BLaER1 treated with 17β-estradiol and CSF1 and Interleukin-3, amounts not matched to agents 10 nM and 100 nM (cell line): ENCODE measurements at regions not wholly inside any gene's neighbourhood (a gene's known extent, or its start where the extent isn't known, plus 50 kb on each side); places are given as distances from the start of the nearest gene placed in this dataset.

Source experiments
- H3K27ac ChIP-seq, 11 experiments: shearing (Covaris generic); formaldehyde crosslinking; 2 replicates each; pipeline ENCODE4 v1.8.1; 2022
- H3K27me3 ChIP-seq, 11 experiments: shearing (Covaris generic); formaldehyde crosslinking; 2 replicates each; pipeline ENCODE4 v1.8.1; 2022
- H3K36me3 ChIP-seq, 11 experiments: shearing (Covaris generic); formaldehyde crosslinking; 2 replicates each; pipeline ENCODE4 v1.8.1; 2022
- H3K4me1 ChIP-seq, 10 experiments: shearing (Covaris generic); formaldehyde crosslinking; 2 replicates each; pipeline ENCODE4 v1.8.1; 2022
- H3K4me2 ChIP-seq, 11 experiments: shearing (Covaris generic); formaldehyde crosslinking; 2 replicates each; pipeline ENCODE4 v1.8.1; 2022
- H3K4me3 ChIP-seq, 10 experiments: shearing (Covaris generic); formaldehyde crosslinking; 2 replicates each; pipeline ENCODE4 v1.8.1; 2022
- H3K9ac ChIP-seq, 11 experiments: shearing (Covaris generic); formaldehyde crosslinking; 2 replicates each; pipeline ENCODE4 v1.8.1; 2022
- H3K9me3 ChIP-seq, 11 experiments: shearing (Covaris generic); formaldehyde crosslinking; replicated peaks in 1 of 11; 2 replicates each; pipeline ENCODE4 v1.8.1; 2022
- H4K20me1 ChIP-seq, 11 experiments: shearing (Covaris generic); formaldehyde crosslinking; 2 replicates each; pipeline ENCODE4 v1.8.1; 2022
- Cebpa-rat ChIP-seq, 11 experiments: shearing (Covaris generic); IDR thresholded peaks; 2 replicates each; pipeline ENCODE4 v1.8.1; 2022

GRCh38 chr4:4625488-4625887 lies 83.6 kb upstream of the STX18 start:
- Histone ChIP-seq H3K4me2 (peak overlapping the region; percentile 13 to 72 (median 47); a peak in 20 of 22 replicates), H4K20me1 (no peaks in the 10 kb centered on the region), H3K9me3 (peaks cover 0 to 29% (median 16%) of the 10 kb centered on the region in 11 experiments; a peak in 11 of 22 replicates), H3K27me3 (no peaks in the 10 kb centered on the region), H3K4me1 (peaks cover 10 to 17% (median 14%) of the 10 kb centered on the region in 10 experiments), H3K4me3 (no peak overlapping the region), H3K9ac (peak overlapping the region in 2 of 11 experiments; percentile 36 to 37; a peak in 2 of 22 replicates), H3K36me3 (no peaks in the 10 kb centered on the region), H3K27ac (peak overlapping the region in 5 of 11 experiments; percentile 30 to 61 (median 38); a peak in 8 of 22 replicates)
- peak in 8 of 11 experiments; percentile 36 to 81 (median 48); a peak in 10 of 22 replicates for TF ChIP-seq Cebpa-rat (IDR thresholded peaks at IDR 0.05)

DNA sequence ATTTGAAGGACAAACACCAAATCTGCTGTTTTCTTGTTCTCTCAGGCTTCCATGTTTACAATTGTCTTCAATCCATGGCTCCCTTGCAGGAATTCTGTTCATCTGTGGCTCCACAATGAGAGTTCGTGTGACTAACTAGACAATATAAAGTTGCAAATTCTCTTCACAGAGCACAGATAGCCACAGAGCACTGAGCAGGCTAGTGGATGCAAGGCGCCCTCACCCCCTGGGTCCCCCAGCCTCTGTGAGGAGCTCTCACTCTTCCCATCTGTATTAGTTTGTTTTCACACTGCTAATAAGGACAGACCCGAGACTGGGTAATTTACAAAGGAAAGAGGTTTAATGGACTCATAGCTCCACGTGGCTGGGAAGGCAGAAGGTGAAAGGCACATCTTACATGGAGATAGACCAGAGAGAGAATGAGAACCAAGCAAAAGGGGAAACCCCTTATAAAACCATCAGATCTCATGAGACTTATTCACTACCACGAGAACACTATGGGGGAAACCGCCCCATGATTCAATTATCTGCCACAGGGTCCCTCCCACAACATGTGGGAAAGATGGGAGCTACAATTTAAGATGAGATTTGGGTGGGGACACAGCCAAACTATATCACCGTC lies 82.5 kb upstream of the STX18 start:
- Histone ChIP-seq H3K4me2 (peak overlapping the region in 2 of 11 experiments; percentile 21 to 72; a peak in 2 of 22 replicates), H3K9ac (no peak overlapping the region), H3K4me1 (peaks cover 10 to 17% (median 14%) of the 10 kb centered on the region in 10 experiments), H3K9me3 (peaks cover 0 to 29% (median 16%) of the 10 kb centered on the region in 11 experiments; a peak in 11 of 22 replicates), H3K4me3 (no peak overlapping the region), H3K27ac (no peak overlapping the region), H3K27me3 (no peaks in the 10 kb centered on the region), H3K36me3 (no peaks in the 10 kb centered on the region), H4K20me1 (no peaks in the 10 kb centered on the region)
- TF ChIP-seq Cebpa-rat (IDR thresholded peaks at IDR 0.05), result no peak

GRCh38 chr4:4619821-4620220 lies 78.0 kb upstream of the STX18 start:
- Histone ChIP-seq H3K4me3 (no peak overlapping the region), H3K27ac (no peak overlapping the region), H3K4me1 (peaks cover 0 to 5% (median 2%) of the 10 kb centered on the region in 10 experiments; a peak in 10 of 20 replicates), H3K9me3 (peaks cover 0 to 23% (median 12%) of the 10 kb centered on the region in 11 experiments; a peak in 11 of 22 replicates), H3K36me3 (no peaks in the 10 kb centered on the region), H3K27me3 (no peaks in the 10 kb centered on the region), H3K4me2 (no peak overlapping the region), H4K20me1 (no peaks in the 10 kb centered on the region), H3K9ac (no peak overlapping the region)
- TF ChIP-seq Cebpa-rat (IDR thresholded peaks at IDR 0.05), result no peak

DNA sequence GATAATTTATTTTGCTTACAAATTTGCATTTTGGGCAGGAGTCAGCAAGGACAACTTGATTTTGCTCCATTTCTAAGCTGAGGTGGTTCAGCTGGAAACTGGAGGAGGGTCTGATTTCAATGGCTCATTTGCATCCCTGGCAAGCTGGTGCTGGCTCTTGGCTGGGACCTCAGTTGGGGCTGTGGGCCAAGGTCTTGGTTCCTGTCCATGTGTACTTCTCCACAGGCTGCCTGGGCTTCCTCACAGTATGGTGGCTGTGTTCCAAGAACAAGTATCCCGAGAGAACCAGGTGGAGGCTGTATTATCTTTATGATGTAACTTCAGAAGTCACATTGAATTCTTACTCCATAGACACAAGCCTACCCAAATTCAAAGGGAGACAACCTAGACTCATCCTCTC lies 77.0 kb upstream of the STX18 start:
- no peaks in the 10 kb centered on the region for H3K27me3 ChIP-seq
- no peak overlapping the region for H3K27ac ChIP-seq
- H3K4me1 ChIP-seq, result no peaks in the 10 kb centered on the region
- H4K20me1 ChIP-seq, result no peaks in the 10 kb centered on the region
- no peak overlapping the region for H3K9ac ChIP-seq
- no peak for TF ChIP-seq Cebpa-rat (IDR thresholded peaks at IDR 0.05)
- no peak overlapping the region for H3K4me3 ChIP-seq
- no peak overlapping the region for H3K4me2 ChIP-seq
- peaks cover 0 to 21% (median 12%) of the 10 kb centered on the region in 11 experiments; a peak in 10 of 22 replicates for H3K9me3 ChIP-seq
- H3K36me3 ChIP-seq, result no peaks in the 10 kb centered on the region

GRCh38 chr4:4614925-4615678 lies 73.3 kb upstream of the STX18 start:
- Histone ChIP-seq H3K27ac (no peak overlapping the region), H3K27me3 (no peaks in the 10 kb centered on the region), H3K9ac (no peak overlapping the region), H3K4me2 (no peak overlapping the region), H3K9me3 (peaks cover 0 to 7% (median 3%) of the 10 kb centered on the region in 11 experiments; a peak in 6 of 22 replicates), H3K4me3 (no peak overlapping the region), H4K20me1 (no peaks in the 10 kb centered on the region), H3K4me1 (no peaks in the 10 kb centered on the region), H3K36me3 (no peaks in the 10 kb centered on the region)
- no peak for TF ChIP-seq Cebpa-rat (IDR thresholded peaks at IDR 0.05)

GRCh38 chr4:4613641-4614286 lies 71.9 kb upstream of the STX18 start:
- Histone ChIP-seq H3K4me1 (no peaks in the 10 kb centered on the region), H3K9me3 (peaks cover 0 to 17% (median 9%) of the 10 kb centered on the region in 11 experiments; a peak in 7 of 22 replicates), H3K27ac (no peak overlapping the region), H3K4me3 (no peak overlapping the region), H3K4me2 (no peak overlapping the region), H4K20me1 (no peaks in the 10 kb centered on the region), H3K9ac (no peak overlapping the region), H3K36me3 (no peaks in the 10 kb centered on the region), H3K27me3 (no peaks in the 10 kb centered on the region)
- TF ChIP-seq Cebpa-rat (IDR thresholded peaks at IDR 0.05), result no peak

GRCh38 chr4:4613126-4613465 lies 71.2 kb upstream of the STX18 start:
- no peak for TF ChIP-seq Cebpa-rat (IDR thresholded peaks at IDR 0.05)
- Histone ChIP-seq H3K4me1 (no peaks in the 10 kb centered on the region), H3K27ac (no peak overlapping the region), H3K4me3 (no peak overlapping the region), H3K36me3 (no peaks in the 10 kb centered on the region), H3K27me3 (no peaks in the 10 kb centered on the region), H3K9me3 (peaks cover 0 to 17% (median 9%) of the 10 kb centered on the region in 11 experiments; a peak in 7 of 22 replicates), H3K4me2 (no peak overlapping the region), H4K20me1 (no peaks in the 10 kb centered on the region), H3K9ac (no peak overlapping the region)

DNA sequence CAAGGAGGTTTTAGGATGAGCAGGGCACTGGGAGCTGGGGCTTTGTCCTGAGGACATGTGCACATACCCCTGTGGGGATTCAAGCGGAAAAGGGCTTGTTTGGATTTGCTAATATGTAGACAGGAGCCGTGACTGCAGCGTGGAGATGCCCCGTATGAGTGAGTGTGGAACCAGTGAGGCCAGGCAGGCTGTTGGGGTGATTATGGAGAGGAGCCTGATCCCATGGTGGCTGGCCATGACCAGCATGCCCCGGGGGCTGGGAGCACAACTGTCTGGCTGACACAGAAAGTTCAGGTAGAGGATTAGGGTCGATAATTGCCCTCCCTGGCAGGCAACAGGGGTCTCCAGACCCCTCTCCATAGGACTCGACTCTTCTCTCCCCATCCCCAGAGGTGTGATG lies 68.8 kb upstream of the STX18 start:
- no peak overlapping the region for H3K4me3 ChIP-seq
- no peak overlapping the region for H3K9ac ChIP-seq
- no peak for TF ChIP-seq Cebpa-rat (IDR thresholded peaks at IDR 0.05)
- H3K27ac ChIP-seq, result no peak overlapping the region
- no peaks in the 10 kb centered on the region for H3K27me3 ChIP-seq
- H3K4me2 ChIP-seq, result no peak overlapping the region
- H4K20me1 ChIP-seq, result no peaks in the 10 kb centered on the region
- H3K9me3 ChIP-seq, result peaks cover 0 to 17% (median 9%) of the 10 kb centered on the region in 11 experiments; a peak in 7 of 22 replicates
- no peaks in the 10 kb centered on the region for H3K36me3 ChIP-seq
- no peaks in the 10 kb centered on the region for H3K4me1 ChIP-seq
